PC-9 (cell line): ENCODE measurements at regions not wholly inside any gene's neighbourhood (a gene's known extent, or its start where the extent isn't known, plus 50 kb on each side); places are given as distances from the start of the nearest gene placed in this dataset.
A peak's percentile ranks its signal among the peaks of the same experiment; 100 is the strongest.

ENCODE experiments used
- EZH2 ChIP-seq: fragments of 200-600 bp; sonication (generic); IDR thresholded peaks from 2 replicates; pipeline ENCODE4 v1.8.0; 2017; ENCODE audit warnings: antibody characterized with exemption, low read depth
- TF ChIP-seq, protein P1 (sequence below): fragments of 200-600 bp; sonication (generic); conservative IDR thresholded peaks from 2 replicates; pipeline ENCODE4 v1.6.1; 2017; ENCODE audit warnings: mixed run types, antibody characterized with exemption, mild to moderate bottlenecking, moderate library complexity

DNA sequence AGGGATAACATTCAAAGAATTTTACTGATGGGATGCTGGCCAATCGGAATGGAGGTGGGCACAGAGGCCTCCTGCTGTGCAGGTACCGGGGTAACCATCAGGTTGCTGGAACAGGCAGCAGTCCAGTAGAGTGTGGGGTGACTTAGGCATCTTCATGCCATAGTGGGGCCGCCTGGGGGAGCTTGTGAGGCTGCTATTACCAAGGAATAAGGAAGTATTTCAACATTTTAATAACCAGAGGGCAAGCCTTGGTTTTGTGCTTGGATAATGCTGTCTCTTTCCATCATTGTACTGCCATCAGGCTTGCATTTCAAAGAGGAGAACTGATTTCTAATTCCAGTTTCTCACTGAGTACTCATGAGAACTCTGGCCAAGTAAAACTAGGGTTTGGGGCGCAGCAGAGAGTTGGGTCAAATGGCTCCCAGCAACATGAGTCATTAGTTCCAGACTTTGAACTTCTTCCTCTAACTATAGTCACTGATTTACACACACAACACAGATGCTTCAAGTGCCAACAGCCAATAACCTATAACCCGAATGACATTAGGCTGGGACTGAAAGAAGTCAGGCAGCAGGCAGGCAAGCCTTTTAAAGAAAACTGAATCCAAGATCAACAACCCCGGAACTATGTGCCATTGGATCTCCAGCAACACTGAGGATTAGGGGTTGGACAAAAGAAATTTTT lies 56.1 kb upstream of the FHL2 start:
- TF ChIP-seq EZH2: no peak
- TF ChIP-seq, protein P1, sequence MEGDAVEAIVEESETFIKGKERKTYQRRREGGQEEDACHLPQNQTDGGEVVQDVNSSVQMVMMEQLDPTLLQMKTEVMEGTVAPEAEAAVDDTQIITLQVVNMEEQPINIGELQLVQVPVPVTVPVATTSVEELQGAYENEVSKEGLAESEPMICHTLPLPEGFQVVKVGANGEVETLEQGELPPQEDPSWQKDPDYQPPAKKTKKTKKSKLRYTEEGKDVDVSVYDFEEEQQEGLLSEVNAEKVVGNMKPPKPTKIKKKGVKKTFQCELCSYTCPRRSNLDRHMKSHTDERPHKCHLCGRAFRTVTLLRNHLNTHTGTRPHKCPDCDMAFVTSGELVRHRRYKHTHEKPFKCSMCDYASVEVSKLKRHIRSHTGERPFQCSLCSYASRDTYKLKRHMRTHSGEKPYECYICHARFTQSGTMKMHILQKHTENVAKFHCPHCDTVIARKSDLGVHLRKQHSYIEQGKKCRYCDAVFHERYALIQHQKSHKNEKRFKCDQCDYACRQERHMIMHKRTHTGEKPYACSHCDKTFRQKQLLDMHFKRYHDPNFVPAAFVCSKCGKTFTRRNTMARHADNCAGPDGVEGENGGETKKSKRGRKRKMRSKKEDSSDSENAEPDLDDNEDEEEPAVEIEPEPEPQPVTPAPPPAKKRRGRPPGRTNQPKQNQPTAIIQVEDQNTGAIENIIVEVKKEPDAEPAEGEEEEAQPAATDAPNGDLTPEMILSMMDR: peak; percentile 70
